Astrocyte (in vitro differentiated cells and primary cell): ENCODE measurements at regions not wholly inside any gene's neighbourhood (a gene's known extent, or its start where the extent isn't known, plus 50 kb on each side); places are given as distances from the start of the nearest gene placed in this dataset.

Experiments used
- EZH2 ChIP-seq: IDR thresholded peaks from 2 replicates; pipeline ENCODE4 v1.6.1; 2012; ENCODE audit warnings: mild to moderate bottlenecking, low read length, inconsistent platforms; ENCODE audit not compliant: insufficient read depth
- TF ChIP-seq, protein P1 (sequence below): IDR thresholded peaks from 2 replicates; pipeline ENCODE4 v1.5.1; 2011; ENCODE audit warnings: low read depth, mild to moderate bottlenecking, inconsistent platforms, low read length, moderate library complexity; ENCODE audit not compliant: insufficient read depth

DNA sequence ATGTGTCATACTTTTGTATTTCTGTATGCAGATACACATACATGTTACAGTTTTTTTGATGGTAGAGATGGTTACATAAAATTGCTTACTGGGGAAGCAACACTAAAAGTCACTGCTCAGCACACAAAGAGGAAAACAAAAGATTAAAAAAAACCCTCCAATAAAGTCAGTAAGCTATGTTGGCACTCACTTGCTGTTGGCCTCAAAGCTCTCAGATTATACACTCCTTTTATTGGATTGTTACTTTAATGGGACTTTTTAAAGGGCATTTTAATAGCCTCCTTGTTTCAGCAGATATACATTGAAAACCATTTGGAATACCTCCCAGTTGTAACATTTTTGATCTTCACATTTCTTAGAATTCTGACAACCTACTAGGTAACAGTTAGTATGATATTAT is 222.0 kb upstream of the HHIP start:
- no peak for TF ChIP-seq EZH2
- TF ChIP-seq, protein P1, sequence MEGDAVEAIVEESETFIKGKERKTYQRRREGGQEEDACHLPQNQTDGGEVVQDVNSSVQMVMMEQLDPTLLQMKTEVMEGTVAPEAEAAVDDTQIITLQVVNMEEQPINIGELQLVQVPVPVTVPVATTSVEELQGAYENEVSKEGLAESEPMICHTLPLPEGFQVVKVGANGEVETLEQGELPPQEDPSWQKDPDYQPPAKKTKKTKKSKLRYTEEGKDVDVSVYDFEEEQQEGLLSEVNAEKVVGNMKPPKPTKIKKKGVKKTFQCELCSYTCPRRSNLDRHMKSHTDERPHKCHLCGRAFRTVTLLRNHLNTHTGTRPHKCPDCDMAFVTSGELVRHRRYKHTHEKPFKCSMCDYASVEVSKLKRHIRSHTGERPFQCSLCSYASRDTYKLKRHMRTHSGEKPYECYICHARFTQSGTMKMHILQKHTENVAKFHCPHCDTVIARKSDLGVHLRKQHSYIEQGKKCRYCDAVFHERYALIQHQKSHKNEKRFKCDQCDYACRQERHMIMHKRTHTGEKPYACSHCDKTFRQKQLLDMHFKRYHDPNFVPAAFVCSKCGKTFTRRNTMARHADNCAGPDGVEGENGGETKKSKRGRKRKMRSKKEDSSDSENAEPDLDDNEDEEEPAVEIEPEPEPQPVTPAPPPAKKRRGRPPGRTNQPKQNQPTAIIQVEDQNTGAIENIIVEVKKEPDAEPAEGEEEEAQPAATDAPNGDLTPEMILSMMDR, result no peak
